WTC11 (cell line): ENCODE measurements at regions not wholly inside any gene's neighbourhood (a gene's known extent, or its start where the extent isn't known, plus 50 kb on each side); places are given as distances from the start of the nearest gene placed in this dataset.

Experiments used
- ATAC-seq: fragments of 200-7000 bp; cut with Tn5 transposase; 2 replicates; pipeline ENCODE4 v1.10.0; 2021; ENCODE audit warnings: mild to moderate bottlenecking, moderate library complexity
- CTCF ChIA-PET: fragments of 300-600 bp; sonication (Branson Sonifier 250); formaldehyde crosslinking; loops from one replicate; lab custom pipeline; 2021; ENCODE audit warnings: antibody characterized with exemption; lab: Charles Lee
- POLR2A ChIA-PET: fragments of 350-600 bp; sonication (Branson Sonifier 250); formaldehyde crosslinking; loops from one replicate; lab custom pipeline; 2021; ENCODE audit warnings: antibody characterized with exemption; lab: Charles Lee
- DNase-seq: peaks from one replicate; pipeline ENCODE4 v3.0.0; 2021; ENCODE audit warnings: low spot score
- H3K27ac Mint-ChIP-seq: 2 replicates; pipeline ENCODE4 v1.8.0; 2021; ENCODE audit warnings: mixed read lengths
- H3K27me3 Mint-ChIP-seq: 2 replicates; pipeline ENCODE4 v1.8.0; 2021; ENCODE audit warnings: low read depth, mild to moderate bottlenecking, moderate library complexity, mixed read lengths
- H3K36me3 Mint-ChIP-seq: 2 replicates; pipeline ENCODE4 v1.8.0; 2021; ENCODE audit warnings: mixed read lengths
- H3K4me1 Mint-ChIP-seq: 2 replicates; pipeline ENCODE4 v1.8.0; 2022; ENCODE audit warnings: mixed read lengths
- H3K4me3 Mint-ChIP-seq: 2 replicates; pipeline ENCODE4 v1.8.0; 2021; ENCODE audit warnings: mild to moderate bottlenecking, moderate library complexity, mixed read lengths
- H3K9me3 Mint-ChIP-seq: 2 replicates; pipeline ENCODE4 v1.8.0; 2021; ENCODE audit warnings: mixed read lengths
- AR ChIP-seq: fragments of 250-450 bp; sonication (Bioruptor Pico); IDR thresholded peaks from 2 replicates; pipeline ENCODE4 v1.9.0; 2021; ENCODE audit warnings: mild to moderate bottlenecking
- CBFB ChIP-seq: sonication (generic); formaldehyde crosslinking; IDR thresholded peaks from 2 replicates; pipeline ENCODE4 v1.8.1; 2022; ENCODE audit warnings: mild to moderate bottlenecking, low read depth, missing genetic modification reagents
- CDX4 ChIP-seq: fragments of 250-450 bp; sonication (Bioruptor Pico); IDR thresholded peaks from 2 replicates; pipeline ENCODE4 v1.9.0; 2021; ENCODE audit warnings: moderate library complexity, mild to moderate bottlenecking, inconsistent platforms, borderline replicate concordance
- CREM ChIP-seq: sonication (generic); formaldehyde crosslinking; IDR thresholded peaks from 2 replicates; pipeline ENCODE4 v1.8.1; 2022; ENCODE audit warnings: mild to moderate bottlenecking, missing genetic modification reagents, moderate library complexity
- E2F1 ChIP-seq: sonication (generic); formaldehyde crosslinking; IDR thresholded peaks from 2 replicates; pipeline ENCODE4 v1.8.0; 2022; ENCODE audit warnings: mild to moderate bottlenecking, missing genetic modification reagents
- FOXK1 ChIP-seq: sonication (generic); formaldehyde crosslinking; IDR thresholded peaks from 2 replicates; pipeline ENCODE4 v1.8.0; 2022; ENCODE audit warnings: mild to moderate bottlenecking, moderate library complexity, missing genetic modification reagents
- GTF2I ChIP-seq: fragments of 250-450 bp; sonication (Bioruptor Pico); conservative IDR thresholded peaks from 2 replicates; pipeline ENCODE4 v1.4.0; 2021; ENCODE audit warnings: mild to moderate bottlenecking
- IRF1 ChIP-seq: sonication (generic); formaldehyde crosslinking; IDR thresholded peaks from 2 replicates; pipeline ENCODE4 v1.8.0; 2023; ENCODE audit warnings: missing genetic modification reagents
- IRF2 ChIP-seq: sonication (generic); formaldehyde crosslinking; IDR thresholded peaks from 2 replicates; pipeline ENCODE4 v1.8.0; 2022; ENCODE audit warnings: low read depth, missing genetic modification reagents, borderline replicate concordance
- JUN ChIP-seq: sonication (generic); formaldehyde crosslinking; IDR thresholded peaks from 2 replicates; pipeline ENCODE4 v1.8.0; 2023; ENCODE audit warnings: mild to moderate bottlenecking, missing genetic modification reagents
- MXD4 ChIP-seq: fragments of 250-450 bp; sonication (Bioruptor Pico); IDR thresholded peaks from 2 replicates; pipeline ENCODE4 v1.8.0; 2021; ENCODE audit warnings: mild to moderate bottlenecking, moderate library complexity, borderline replicate concordance
- RORB ChIP-seq: fragments of 250-450 bp; sonication (Bioruptor Pico); IDR thresholded peaks from 2 replicates; pipeline ENCODE4 v1.9.0; 2021; ENCODE audit warnings: mild to moderate bottlenecking
- TCF7 ChIP-seq: sonication (generic); formaldehyde crosslinking; IDR thresholded peaks from 2 replicates; pipeline ENCODE4 v1.8.0; 2022; ENCODE audit warnings: mild to moderate bottlenecking, low read depth, missing genetic modification reagents, moderate library complexity
- TEAD1 ChIP-seq: sonication (generic); formaldehyde crosslinking; IDR thresholded peaks from 2 replicates; pipeline ENCODE4 v1.8.0; 2022; ENCODE audit warnings: mild to moderate bottlenecking, missing genetic modification reagents
- TF ChIP-seq, protein P1 (sequence below): sonication (generic); formaldehyde crosslinking; IDR thresholded peaks from 2 replicates; pipeline ENCODE4 v1.8.1; 2022; ENCODE audit warnings: low read depth, missing genetic modification reagents, borderline replicate concordance
- TF ChIP-seq, protein P2 (sequence below): fragments of 250-450 bp; sonication (Bioruptor Pico); IDR thresholded peaks from 2 replicates; pipeline ENCODE4 v1.9.0; 2021; ENCODE audit warnings: mild to moderate bottlenecking, borderline replicate concordance
- TF ChIP-seq, protein P3 (sequence below): sonication (generic); formaldehyde crosslinking; IDR thresholded peaks from 2 replicates; pipeline ENCODE4 v1.8.1; 2023; ENCODE audit warnings: mild to moderate bottlenecking, missing genetic modification reagents
- TF ChIP-seq, protein P4 (sequence below): sonication (generic); formaldehyde crosslinking; IDR thresholded peaks from 2 replicates; pipeline ENCODE4 v1.8.1; 2023; ENCODE audit warnings: mild to moderate bottlenecking, missing genetic modification reagents, moderate library complexity
- TF ChIP-seq, protein P5 (sequence below): sonication (generic); formaldehyde crosslinking; IDR thresholded peaks from 2 replicates; pipeline ENCODE4 v1.8.1; 2022; ENCODE audit warnings: low read depth, mild to moderate bottlenecking, moderate library complexity, missing genetic modification reagents, borderline replicate concordance

- H3K36me3 Mint-ChIP-seq = no peaks in the 10 kb centered on the region
- DNase-seq = no peak
Measured at GRCh38 chr7:159209429-159209828, 64.8 kb upstream of the VIPR2 start.

More at GRCh38 chr7:159209429-159209828, 64.8 kb upstream of the VIPR2 start:
- ATAC-seq = no peak
- CTCF ChIA-PET = no interaction called here
- POLR2A ChIA-PET = no interaction called here
- H3K4me1 Mint-ChIP-seq = no peaks in the 10 kb centered on the region
- TF ChIP-seq MXD4 (CRISPR knock-in tag) (no peak), CREM (CRISPR knock-in tag) (no peak), IRF1 (no peak), IRF2 (CRISPR knock-in tag) (no peak), TEAD1 (CRISPR knock-in tag) (no peak), CDX4 (CRISPR knock-in tag) (no peak), CBFB (CRISPR knock-in tag) (no peak), E2F1 (CRISPR knock-in tag) (no peak), AR (no peak), RORB (CRISPR knock-in tag) (no peak), JUN (CRISPR knock-in tag) (no peak), GTF2I (CRISPR knock-in tag) (no peak), FOXK1 (no peak), TCF7 (CRISPR knock-in tag) (no peak)
- TF ChIP-seq, protein P1, sequence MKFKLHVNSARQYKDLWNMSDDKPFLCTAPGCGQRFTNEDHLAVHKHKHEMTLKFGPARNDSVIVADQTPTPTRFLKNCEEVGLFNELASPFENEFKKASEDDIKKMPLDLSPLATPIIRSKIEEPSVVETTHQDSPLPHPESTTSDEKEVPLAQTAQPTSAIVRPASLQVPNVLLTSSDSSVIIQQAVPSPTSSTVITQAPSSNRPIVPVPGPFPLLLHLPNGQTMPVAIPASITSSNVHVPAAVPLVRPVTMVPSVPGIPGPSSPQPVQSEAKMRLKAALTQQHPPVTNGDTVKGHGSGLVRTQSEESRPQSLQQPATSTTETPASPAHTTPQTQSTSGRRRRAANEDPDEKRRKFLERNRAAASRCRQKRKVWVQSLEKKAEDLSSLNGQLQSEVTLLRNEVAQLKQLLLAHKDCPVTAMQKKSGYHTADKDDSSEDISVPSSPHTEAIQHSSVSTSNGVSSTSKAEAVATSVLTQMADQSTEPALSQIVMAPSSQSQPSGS (CRISPR knock-in tag) = no peak
- TF ChIP-seq, protein P2, sequence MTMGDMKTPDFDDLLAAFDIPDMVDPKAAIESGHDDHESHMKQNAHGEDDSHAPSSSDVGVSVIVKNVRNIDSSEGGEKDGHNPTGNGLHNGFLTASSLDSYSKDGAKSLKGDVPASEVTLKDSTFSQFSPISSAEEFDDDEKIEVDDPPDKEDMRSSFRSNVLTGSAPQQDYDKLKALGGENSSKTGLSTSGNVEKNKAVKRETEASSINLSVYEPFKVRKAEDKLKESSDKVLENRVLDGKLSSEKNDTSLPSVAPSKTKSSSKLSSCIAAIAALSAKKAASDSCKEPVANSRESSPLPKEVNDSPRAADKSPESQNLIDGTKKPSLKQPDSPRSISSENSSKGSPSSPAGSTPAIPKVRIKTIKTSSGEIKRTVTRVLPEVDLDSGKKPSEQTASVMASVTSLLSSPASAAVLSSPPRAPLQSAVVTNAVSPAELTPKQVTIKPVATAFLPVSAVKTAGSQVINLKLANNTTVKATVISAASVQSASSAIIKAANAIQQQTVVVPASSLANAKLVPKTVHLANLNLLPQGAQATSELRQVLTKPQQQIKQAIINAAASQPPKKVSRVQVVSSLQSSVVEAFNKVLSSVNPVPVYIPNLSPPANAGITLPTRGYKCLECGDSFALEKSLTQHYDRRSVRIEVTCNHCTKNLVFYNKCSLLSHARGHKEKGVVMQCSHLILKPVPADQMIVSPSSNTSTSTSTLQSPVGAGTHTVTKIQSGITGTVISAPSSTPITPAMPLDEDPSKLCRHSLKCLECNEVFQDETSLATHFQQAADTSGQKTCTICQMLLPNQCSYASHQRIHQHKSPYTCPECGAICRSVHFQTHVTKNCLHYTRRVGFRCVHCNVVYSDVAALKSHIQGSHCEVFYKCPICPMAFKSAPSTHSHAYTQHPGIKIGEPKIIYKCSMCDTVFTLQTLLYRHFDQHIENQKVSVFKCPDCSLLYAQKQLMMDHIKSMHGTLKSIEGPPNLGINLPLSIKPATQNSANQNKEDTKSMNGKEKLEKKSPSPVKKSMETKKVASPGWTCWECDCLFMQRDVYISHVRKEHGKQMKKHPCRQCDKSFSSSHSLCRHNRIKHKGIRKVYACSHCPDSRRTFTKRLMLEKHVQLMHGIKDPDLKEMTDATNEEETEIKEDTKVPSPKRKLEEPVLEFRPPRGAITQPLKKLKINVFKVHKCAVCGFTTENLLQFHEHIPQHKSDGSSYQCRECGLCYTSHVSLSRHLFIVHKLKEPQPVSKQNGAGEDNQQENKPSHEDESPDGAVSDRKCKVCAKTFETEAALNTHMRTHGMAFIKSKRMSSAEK (CRISPR knock-in tag) = no peak
- TF ChIP-seq, protein P3, sequence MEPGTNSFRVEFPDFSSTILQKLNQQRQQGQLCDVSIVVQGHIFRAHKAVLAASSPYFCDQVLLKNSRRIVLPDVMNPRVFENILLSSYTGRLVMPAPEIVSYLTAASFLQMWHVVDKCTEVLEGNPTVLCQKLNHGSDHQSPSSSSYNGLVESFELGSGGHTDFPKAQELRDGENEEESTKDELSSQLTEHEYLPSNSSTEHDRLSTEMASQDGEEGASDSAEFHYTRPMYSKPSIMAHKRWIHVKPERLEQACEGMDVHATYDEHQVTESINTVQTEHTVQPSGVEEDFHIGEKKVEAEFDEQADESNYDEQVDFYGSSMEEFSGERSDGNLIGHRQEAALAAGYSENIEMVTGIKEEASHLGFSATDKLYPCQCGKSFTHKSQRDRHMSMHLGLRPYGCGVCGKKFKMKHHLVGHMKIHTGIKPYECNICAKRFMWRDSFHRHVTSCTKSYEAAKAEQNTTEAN = no peak
- TF ChIP-seq, protein P4, sequence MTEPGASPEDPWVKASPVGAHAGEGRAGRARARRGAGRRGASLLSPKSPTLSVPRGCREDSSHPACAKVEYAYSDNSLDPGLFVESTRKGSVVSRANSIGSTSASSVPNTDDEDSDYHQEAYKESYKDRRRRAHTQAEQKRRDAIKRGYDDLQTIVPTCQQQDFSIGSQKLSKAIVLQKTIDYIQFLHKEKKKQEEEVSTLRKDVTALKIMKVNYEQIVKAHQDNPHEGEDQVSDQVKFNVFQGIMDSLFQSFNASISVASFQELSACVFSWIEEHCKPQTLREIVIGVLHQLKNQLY (CRISPR knock-in tag) = no peak
- TF ChIP-seq, protein P5, sequence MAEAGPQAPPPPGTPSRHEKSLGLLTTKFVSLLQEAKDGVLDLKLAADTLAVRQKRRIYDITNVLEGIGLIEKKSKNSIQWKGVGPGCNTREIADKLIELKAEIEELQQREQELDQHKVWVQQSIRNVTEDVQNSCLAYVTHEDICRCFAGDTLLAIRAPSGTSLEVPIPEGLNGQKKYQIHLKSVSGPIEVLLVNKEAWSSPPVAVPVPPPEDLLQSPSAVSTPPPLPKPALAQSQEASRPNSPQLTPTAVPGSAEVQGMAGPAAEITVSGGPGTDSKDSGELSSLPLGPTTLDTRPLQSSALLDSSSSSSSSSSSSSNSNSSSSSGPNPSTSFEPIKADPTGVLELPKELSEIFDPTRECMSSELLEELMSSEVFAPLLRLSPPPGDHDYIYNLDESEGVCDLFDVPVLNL (CRISPR knock-in tag) = no peak
- no peaks in the 10 kb centered on the region for H3K9me3 Mint-ChIP-seq
- no peaks in the 10 kb centered on the region for H3K27me3 Mint-ChIP-seq
- H3K27ac Mint-ChIP-seq = no peak overlapping the region
- H3K4me3 Mint-ChIP-seq = no peak overlapping the region
